Liver (tissue), 8 donors: ENCODE measurements at regions not wholly inside any gene's neighbourhood (a gene's known extent, or its start where the extent isn't known, plus 50 kb on each side); places are given as distances from the start of the nearest gene placed in this dataset.

Experiments
- DNase-seq: peaks from one replicate; pipeline ENCODE4 v3.0.0-alpha.2; 2017; ENCODE audit warnings: low spot score
- H3K27ac ChIP-seq, 2 donors: one replicate each; pipeline ENCODE4 v1.7.0; 2013; ENCODE audit warnings: inconsistent platforms in 2 of 2, low read length in 2 of 2, control low read depth in 1 of 2, low read depth in 1 of 2, mild to moderate bottlenecking in 1 of 2
- H3K27me3 ChIP-seq, 4 donors: one replicate each; pipeline versions ENCODE4 v1.6.1 to v1.7.0; 2013; ENCODE audit warnings: low read length in 3 of 4, inconsistent platforms in 1 of 4, mild to moderate bottlenecking in 1 of 4, moderate library complexity in 1 of 4; ENCODE audit not compliant: control insufficient read depth in 4 of 4, insufficient read depth in 4 of 4
- H3K36me3 ChIP-seq, 4 donors: one replicate each; pipeline versions ENCODE4 v1.6.1 to v1.7.0; 2013; ENCODE audit warnings: low read length in 3 of 4, mild to moderate bottlenecking in 3 of 4, low read depth in 1 of 4, moderate library complexity in 1 of 4; ENCODE audit not compliant: control insufficient read depth in 4 of 4, insufficient read depth in 3 of 4
- H3K4me1 ChIP-seq, 4 donors: one replicate each; pipeline versions ENCODE4 v1.6.1 to v1.7.0; 2013; ENCODE audit warnings: low read length in 3 of 4, mild to moderate bottlenecking in 3 of 4, moderate library complexity in 1 of 4; ENCODE audit not compliant: control insufficient read depth in 4 of 4, insufficient read depth in 4 of 4
- H3K4me3 ChIP-seq, 3 donors: one replicate each; pipeline versions ENCODE4 v1.6.1 to v1.7.0; 2013; ENCODE audit warnings: low read length in 3 of 3, control low read depth in 1 of 3, low read depth in 1 of 3, mild to moderate bottlenecking in 1 of 3
- H3K9ac ChIP-seq, 2 donors: one replicate each; pipeline ENCODE4 v1.7.0; 2013; ENCODE audit warnings: low read length in 2 of 2, mild to moderate bottlenecking in 2 of 2, moderate library complexity in 2 of 2, control low read depth in 1 of 2, low read depth in 1 of 2
- H3K9me3 ChIP-seq, 4 donors: one replicate each; pipeline versions ENCODE4 v1.6.1 to v1.7.0; 2013; ENCODE audit warnings: low read length in 3 of 4; ENCODE audit not compliant: control insufficient read depth in 4 of 4
- CTCF ChIP-seq: fragments of 150-350 bp; IDR thresholded peaks from 2 replicates; pipeline ENCODE4 v1.5.1; 2017; ENCODE audit warnings: improper control_type of control experiment, low read depth, low read length; ENCODE audit not compliant: missing input control
- EGR1 ChIP-seq, 2 donors: IDR thresholded peaks; 2 replicates each; pipeline ENCODE4 v1.6.1; 2016 to 2018; ENCODE audit warnings: antibody characterized with exemption in 2 of 2, low read depth in 2 of 2
- FOXA1 ChIP-seq: IDR thresholded peaks from 2 replicates; pipeline ENCODE4 v1.6.1; 2016; ENCODE audit warnings: antibody characterized with exemption
- FOXA2 ChIP-seq: IDR thresholded peaks from 2 replicates; pipeline ENCODE4 v1.6.1; 2016; ENCODE audit warnings: antibody characterized with exemption
- GABPA ChIP-seq, 2 donors: IDR thresholded peaks in 1 of 2; conservative IDR thresholded peaks in 1 of 2; 2 replicates each; pipeline ENCODE4 v1.6.1; 2016; ENCODE audit warnings: antibody characterized with exemption in 2 of 2, mild to moderate bottlenecking in 1 of 2, moderate library complexity in 1 of 2
- HNF4A ChIP-seq, 2 donors: conservative IDR thresholded peaks; 2 replicates each; pipeline ENCODE4 v1.6.1; 2016; ENCODE audit warnings: antibody characterized with exemption in 2 of 2, mild to moderate bottlenecking in 2 of 2
- JUND ChIP-seq, 2 donors: IDR thresholded peaks; 2 replicates each; pipeline ENCODE4 v1.6.1; 2016; ENCODE audit warnings: antibody characterized with exemption in 2 of 2
- NR2F2 ChIP-seq: IDR thresholded peaks from 2 replicates; pipeline ENCODE4 v1.6.1; 2016; ENCODE audit warnings: antibody characterized with exemption
- RXRA ChIP-seq, 2 donors: IDR thresholded peaks; 2 replicates each; pipeline ENCODE4 v1.6.1; 2017 to 2018; ENCODE audit warnings: antibody characterized with exemption in 2 of 2, mild to moderate bottlenecking in 1 of 2
- SP1 ChIP-seq: IDR thresholded peaks from 2 replicates; pipeline ENCODE4 v1.6.1; 2018; ENCODE audit warnings: antibody characterized with exemption, mild to moderate bottlenecking
- TAF1 ChIP-seq: conservative IDR thresholded peaks from 2 replicates; pipeline ENCODE4 v1.6.1; 2016; ENCODE audit warnings: antibody characterized with exemption, mild to moderate bottlenecking
- YY1 ChIP-seq: IDR thresholded peaks from 2 replicates; pipeline ENCODE4 v1.6.1; 2016; ENCODE audit warnings: antibody characterized with exemption, mild to moderate bottlenecking
- ZBTB33 ChIP-seq: IDR thresholded peaks from 2 replicates; pipeline ENCODE4 v1.6.1; 2016; ENCODE audit warnings: antibody characterized with exemption
- WGBS: extraction: QIAGEN DNeasy Blood & Tissue Kit; methylation state at CpG from one replicate; pipeline ENCODE4 v1.1.7; 2013; 5-methylcytosine and 5-hydroxymethylcytosine counted together
- TF ChIP-seq, protein P1 (sequence below): IDR thresholded peaks from 2 replicates; pipeline ENCODE4 v1.6.1; 2016; ENCODE audit warnings: antibody characterized with exemption
- TF ChIP-seq, protein P2 (sequence below): IDR thresholded peaks from 2 replicates; pipeline ENCODE4 v1.6.1; 2016; ENCODE audit warnings: antibody characterized with exemption, mild to moderate bottlenecking
- donor health status: healthy.
- donor health status: healthy.
- donor health status: healthy.
- donor health status: healthy.
- donor health status: healthy.

DNA sequence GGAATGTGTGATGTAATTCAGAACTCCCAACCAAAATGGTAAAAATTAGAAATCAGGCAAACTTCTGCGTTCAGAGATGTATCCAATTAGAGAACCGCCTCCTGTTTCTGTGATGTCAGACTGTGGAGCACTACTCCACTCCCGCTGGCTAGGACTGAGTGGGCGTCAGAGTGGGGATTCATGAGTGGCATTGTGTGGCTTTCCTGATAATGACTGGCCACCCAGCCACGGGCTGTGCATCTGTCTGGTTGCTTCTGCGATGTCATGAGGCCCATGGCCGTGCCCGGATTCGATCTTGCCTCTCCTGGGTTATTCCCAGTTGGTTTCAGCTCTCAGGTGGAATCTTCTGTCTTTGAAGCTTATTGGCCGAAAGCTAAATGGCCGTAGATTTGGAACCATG lies 87.1 kb upstream of the KCNA1 start:
- no peaks in the 10 kb centered on the region for H3K9me3 ChIP-seq
- H3K4me3 ChIP-seq, result no peak overlapping the region
- WGBS, result 86% methylated on average over 11 of the region's 11 CpGs
- no peak overlapping the region for H3K27ac ChIP-seq
- H3K4me1 ChIP-seq, result no peaks in the 10 kb centered on the region
- H3K27me3 ChIP-seq, result peaks cover 0 to 10% (median under 1%) of the 10 kb centered on the region in 4 donors
- no peaks in the 10 kb centered on the region for H3K36me3 ChIP-seq
- no peak for DNase-seq
- no peak overlapping the region for H3K9ac ChIP-seq
- TF ChIP-seq, protein P1, sequence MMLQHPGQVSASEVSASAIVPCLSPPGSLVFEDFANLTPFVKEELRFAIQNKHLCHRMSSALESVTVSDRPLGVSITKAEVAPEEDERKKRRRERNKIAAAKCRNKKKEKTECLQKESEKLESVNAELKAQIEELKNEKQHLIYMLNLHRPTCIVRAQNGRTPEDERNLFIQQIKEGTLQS, result no peak
- no peak for TF ChIP-seq ZBTB33
- no peak for TF ChIP-seq FOXA1
- no peak for TF ChIP-seq GABPA (IDR thresholded peaks at IDR 0.05 in 1 of 2, conservative IDR thresholded peaks at IDR 0.05 in 1 of 2)
- TF ChIP-seq SP1, result no peak
- TF ChIP-seq YY1, result no peak
- TF ChIP-seq HNF4A (conservative IDR thresholded peaks at IDR 0.05), result no peak
- TF ChIP-seq FOXA2, result no peak
- TF ChIP-seq NR2F2, result no peak
- TF ChIP-seq JUND (IDR thresholded peaks at IDR 0.05), result no peak

- no peak overlapping the region for H3K27ac ChIP-seq
- 90% methylated on average over 8 of the region's 8 CpGs for WGBS
- no peaks in the 10 kb centered on the region for H3K4me1 ChIP-seq
- peaks cover 0 to 9% (median under 1%) of the 10 kb centered on the region in 4 donors for H3K27me3 ChIP-seq
- H3K4me3 ChIP-seq, result no peak overlapping the region
- no peak overlapping the region for H3K9ac ChIP-seq
- no peaks in the 10 kb centered on the region for H3K9me3 ChIP-seq
- no peak for TF ChIP-seq SP1
- no peak for TF ChIP-seq FOXA1
- DNase-seq, result no peak
- H3K36me3 ChIP-seq, result no peaks in the 10 kb centered on the region
These were observed 85.3 kb upstream of the KCNA1 start for GRCh38 chr12:4824380-4824779.

- WGBS, result 53% methylated on average over 4 of the region's 4 CpGs
- H3K27ac ChIP-seq, result no peak overlapping the region
- DNase-seq, result no peak
These were observed 84.5 kb upstream of the KCNA1 start for GRCh38 chr12:4825011-4825858.

More at GRCh38 chr12:4825011-4825858, 84.5 kb upstream of the KCNA1 start:
- TF ChIP-seq TAF1 (no peak), HNF4A (conservative IDR thresholded peaks at IDR 0.05) (no peak), YY1 (no peak), SP1 (no peak), GABPA (IDR thresholded peaks at IDR 0.05 in 1 of 2, conservative IDR thresholded peaks at IDR 0.05 in 1 of 2) (no peak), RXRA (IDR thresholded peaks at IDR 0.05) (no peak), CTCF (no peak), ZBTB33 (no peak), NR2F2 (no peak), EGR1 (IDR thresholded peaks at IDR 0.05; ENCODE audit: low read depth in 2 of 2) (no peak), FOXA2 (no peak), FOXA1 (no peak)
- TF ChIP-seq, protein P2, sequence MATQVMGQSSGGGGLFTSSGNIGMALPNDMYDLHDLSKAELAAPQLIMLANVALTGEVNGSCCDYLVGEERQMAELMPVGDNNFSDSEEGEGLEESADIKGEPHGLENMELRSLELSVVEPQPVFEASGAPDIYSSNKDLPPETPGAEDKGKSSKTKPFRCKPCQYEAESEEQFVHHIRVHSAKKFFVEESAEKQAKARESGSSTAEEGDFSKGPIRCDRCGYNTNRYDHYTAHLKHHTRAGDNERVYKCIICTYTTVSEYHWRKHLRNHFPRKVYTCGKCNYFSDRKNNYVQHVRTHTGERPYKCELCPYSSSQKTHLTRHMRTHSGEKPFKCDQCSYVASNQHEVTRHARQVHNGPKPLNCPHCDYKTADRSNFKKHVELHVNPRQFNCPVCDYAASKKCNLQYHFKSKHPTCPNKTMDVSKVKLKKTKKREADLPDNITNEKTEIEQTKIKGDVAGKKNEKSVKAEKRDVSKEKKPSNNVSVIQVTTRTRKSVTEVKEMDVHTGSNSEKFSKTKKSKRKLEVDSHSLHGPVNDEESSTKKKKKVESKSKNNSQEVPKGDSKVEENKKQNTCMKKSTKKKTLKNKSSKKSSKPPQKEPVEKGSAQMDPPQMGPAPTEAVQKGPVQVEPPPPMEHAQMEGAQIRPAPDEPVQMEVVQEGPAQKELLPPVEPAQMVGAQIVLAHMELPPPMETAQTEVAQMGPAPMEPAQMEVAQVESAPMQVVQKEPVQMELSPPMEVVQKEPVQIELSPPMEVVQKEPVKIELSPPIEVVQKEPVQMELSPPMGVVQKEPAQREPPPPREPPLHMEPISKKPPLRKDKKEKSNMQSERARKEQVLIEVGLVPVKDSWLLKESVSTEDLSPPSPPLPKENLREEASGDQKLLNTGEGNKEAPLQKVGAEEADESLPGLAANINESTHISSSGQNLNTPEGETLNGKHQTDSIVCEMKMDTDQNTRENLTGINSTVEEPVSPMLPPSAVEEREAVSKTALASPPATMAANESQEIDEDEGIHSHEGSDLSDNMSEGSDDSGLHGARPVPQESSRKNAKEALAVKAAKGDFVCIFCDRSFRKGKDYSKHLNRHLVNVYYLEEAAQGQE, result no peak
- H3K4me3 ChIP-seq, result no peak overlapping the region
- no peaks in the 10 kb centered on the region for H3K4me1 ChIP-seq
- H3K36me3 ChIP-seq, result no peaks in the 10 kb centered on the region
- peaks cover 0 to 7% (median 0%) of the 10 kb centered on the region in 4 donors for H3K27me3 ChIP-seq
- no peaks in the 10 kb centered on the region for H3K9me3 ChIP-seq
- no peak overlapping the region for H3K9ac ChIP-seq
